HEK293 (cell line): ENCODE measurements at regions not wholly inside any gene's neighbourhood (a gene's known extent, or its start where the extent isn't known, plus 50 kb on each side); places are given as distances from the start of the nearest gene placed in this dataset.
"Not testable (repeated sequence)": the region's sequence is repeated elsewhere in the genome, so short reads cannot be mapped to it uniquely, and the experiment has no call there.

Source experiments
- CTCF ChIA-PET: fragments of 350-600 bp; formaldehyde crosslinking; extraction: SDS; loops from one replicate; lab custom pipeline; 2021; ENCODE audit warnings: antibody characterized with exemption; lab: Yijun Ruan, JAX
- POLR2A ChIA-PET: fragments of 300-600 bp; formaldehyde crosslinking; extraction: SDS; loops from one replicate; lab custom pipeline; 2020; ENCODE audit warnings: antibody characterized with exemption, inconsistent platforms; lab: Yijun Ruan, JAX
- H3K27ac ChIP-seq: fragments of 200-500 bp; sonication (Bioruptor generic); 2 replicates; pipeline ENCODE4 v1.5.1; 2014; ENCODE audit warnings: low read depth, low read length, control low read depth, inconsistent platforms; ENCODE audit errors: extremely low read depth
- H3K36me3 ChIP-seq, 2 experiments: fragments of 200-500 bp in 1 of 2; sonication (Bioruptor generic) in 1 of 2; 1 replicate in 1 of 2; 2 replicates in 1 of 2; pipeline ENCODE4 v1.5.1; 2014 to 2017; ENCODE audit warnings: inconsistent platforms in 2 of 2, low read length in 2 of 2; ENCODE audit not compliant: control insufficient read depth in 2 of 2, insufficient read depth in 1 of 2
- H3K4me1 ChIP-seq: fragments of 200-500 bp; sonication (Bioruptor generic); 2 replicates; pipeline ENCODE4 v1.5.1; 2014; ENCODE audit warnings: mild to moderate bottlenecking, low read length, inconsistent platforms; ENCODE audit not compliant: control insufficient read depth, insufficient read depth
- H3K4me3 ChIP-seq: 2 replicates; pipeline ENCODE4 v1.5.1; 2011; ENCODE audit warnings: low read depth, mild to moderate bottlenecking, control low read depth, low read length, moderate library complexity
- H3K9me3 ChIP-seq: fragments of 200-500 bp; sonication (Bioruptor generic); 2 replicates; pipeline ENCODE4 v1.5.1; 2014; ENCODE audit warnings: low read depth, low read length, inconsistent platforms; ENCODE audit not compliant: control insufficient read depth, insufficient read depth
- SCRT1 ChIP-seq: fragments of 450-650 bp; formaldehyde crosslinking; IDR thresholded peaks from 2 replicates; pipeline ENCODE4 v1.5.1; 2016; ENCODE audit warnings: missing biosample characterization, missing genetic modification characterization, borderline replicate concordance
- SCRT2 ChIP-seq: fragments of 450-650 bp; formaldehyde crosslinking; IDR thresholded peaks from 2 replicates; pipeline ENCODE4 v1.5.1; 2016; ENCODE audit warnings: missing biosample characterization, missing genetic modification characterization
- YY2 ChIP-seq: fragments of 450-650 bp; formaldehyde crosslinking; IDR thresholded peaks from 2 replicates; pipeline ENCODE4 v1.5.1; 2016; ENCODE audit warnings: missing biosample characterization, missing genetic modification characterization
- ZBTB1 ChIP-seq: fragments of 450-650 bp; formaldehyde crosslinking; IDR thresholded peaks from 2 replicates; pipeline ENCODE4 v1.5.1; 2016; ENCODE audit warnings: missing biosample characterization, missing genetic modification characterization
- ZBTB8A ChIP-seq: fragments of 450-650 bp; formaldehyde crosslinking; IDR thresholded peaks from 2 replicates; pipeline ENCODE4 v1.5.1; 2016; ENCODE audit warnings: missing biosample characterization, missing genetic modification characterization
- ZFP3 ChIP-seq: fragments of 450-650 bp; formaldehyde crosslinking; IDR thresholded peaks from 2 replicates; pipeline ENCODE4 v1.5.1; 2016; ENCODE audit warnings: low read depth, missing biosample characterization, missing genetic modification characterization
- ZNF114 ChIP-seq: fragments of 450-650 bp; formaldehyde crosslinking; IDR thresholded peaks from 2 replicates; pipeline ENCODE4 v1.5.0; 2017; ENCODE audit warnings: missing biosample characterization, missing genetic modification characterization
- ZNF132 ChIP-seq: fragments of 450-650 bp; formaldehyde crosslinking; IDR thresholded peaks from 2 replicates; pipeline ENCODE4 v1.5.1; 2017; ENCODE audit warnings: missing biosample characterization, missing genetic modification characterization, borderline replicate concordance
- ZNF146 ChIP-seq: fragments of 450-650 bp; formaldehyde crosslinking; IDR thresholded peaks from 2 replicates; pipeline ENCODE4 v1.5.1; 2016; ENCODE audit warnings: missing biosample characterization, missing genetic modification characterization
- ZNF23 ChIP-seq: fragments of 450-650 bp; formaldehyde crosslinking; IDR thresholded peaks from 2 replicates; pipeline ENCODE4 v1.5.1; 2016; ENCODE audit warnings: missing biosample characterization, missing genetic modification characterization, borderline replicate concordance
- ZNF350 ChIP-seq: fragments of 450-650 bp; formaldehyde crosslinking; IDR thresholded peaks from 2 replicates; pipeline ENCODE4 v1.5.0; 2017; ENCODE audit warnings: missing biosample characterization, mild to moderate bottlenecking, missing genetic modification characterization
- ZNF433 ChIP-seq: fragments of 450-650 bp; formaldehyde crosslinking; IDR thresholded peaks from 2 replicates; pipeline ENCODE4 v1.5.1; 2016; ENCODE audit warnings: missing biosample characterization, missing genetic modification characterization, low read depth
- ZNF558 ChIP-seq: fragments of 450-650 bp; formaldehyde crosslinking; IDR thresholded peaks from 2 replicates; pipeline ENCODE4 v1.5.1; 2016; ENCODE audit warnings: missing biosample characterization, missing genetic modification characterization
- ZNF561 ChIP-seq: fragments of 450-650 bp; IDR thresholded peaks from 2 replicates; pipeline ENCODE4 v1.5.1; 2018; ENCODE audit warnings: missing biosample characterization, missing genetic modification characterization, borderline replicate concordance
- ZNF621 ChIP-seq: fragments of 450-650 bp; formaldehyde crosslinking; IDR thresholded peaks from 2 replicates; pipeline ENCODE4 v1.5.1; 2017; ENCODE audit warnings: missing biosample characterization, missing genetic modification characterization
- ZNF623 ChIP-seq: fragments of 450-650 bp; formaldehyde crosslinking; IDR thresholded peaks from 2 replicates; pipeline ENCODE4 v1.5.1; 2016; ENCODE audit warnings: missing biosample characterization, missing genetic modification characterization
- ZNF624 ChIP-seq: fragments of 450-650 bp; formaldehyde crosslinking; IDR thresholded peaks from 2 replicates; pipeline ENCODE4 v1.5.1; 2017; ENCODE audit warnings: missing biosample characterization, missing genetic modification characterization
- ZNF664 ChIP-seq: fragments of 450-650 bp; formaldehyde crosslinking; IDR thresholded peaks from 2 replicates; pipeline ENCODE4 v1.5.1; 2016; ENCODE audit warnings: missing biosample characterization, missing genetic modification characterization
- ZNF791 ChIP-seq: fragments of 450-650 bp; formaldehyde crosslinking; IDR thresholded peaks from 2 replicates; pipeline ENCODE4 v1.5.1; 2016; ENCODE audit warnings: missing biosample characterization, missing genetic modification characterization
- ZNF830 ChIP-seq: fragments of 450-650 bp; IDR thresholded peaks from 2 replicates; pipeline ENCODE4 v1.5.0; 2018; ENCODE audit warnings: missing biosample characterization, missing genetic modification characterization, low read depth, mild to moderate bottlenecking, moderate library complexity
- TF ChIP-seq, protein P1 (sequence below): IDR thresholded peaks from 2 replicates; pipeline ENCODE4 v1.6.1; 2011; ENCODE audit warnings: mild to moderate bottlenecking, low read depth, low read length, borderline replicate concordance
- TF ChIP-seq, protein P2 (sequence below): fragments of 450-650 bp; formaldehyde crosslinking; IDR thresholded peaks from 2 replicates; pipeline ENCODE4 v1.5.1; 2016; ENCODE audit warnings: missing biosample characterization, missing genetic modification characterization, borderline replicate concordance
- TF ChIP-seq, protein P3 (sequence below): fragments of 450-650 bp; formaldehyde crosslinking; IDR thresholded peaks from 2 replicates; pipeline ENCODE4 v1.5.1; 2016; ENCODE audit warnings: missing biosample characterization, missing genetic modification characterization
- TF ChIP-seq, protein P4 (sequence below): fragments of 450-650 bp; formaldehyde crosslinking; IDR thresholded peaks from 2 replicates; pipeline ENCODE4 v1.5.1; 2017; ENCODE audit warnings: missing biosample characterization, mild to moderate bottlenecking, missing genetic modification characterization, moderate library complexity

DNA sequence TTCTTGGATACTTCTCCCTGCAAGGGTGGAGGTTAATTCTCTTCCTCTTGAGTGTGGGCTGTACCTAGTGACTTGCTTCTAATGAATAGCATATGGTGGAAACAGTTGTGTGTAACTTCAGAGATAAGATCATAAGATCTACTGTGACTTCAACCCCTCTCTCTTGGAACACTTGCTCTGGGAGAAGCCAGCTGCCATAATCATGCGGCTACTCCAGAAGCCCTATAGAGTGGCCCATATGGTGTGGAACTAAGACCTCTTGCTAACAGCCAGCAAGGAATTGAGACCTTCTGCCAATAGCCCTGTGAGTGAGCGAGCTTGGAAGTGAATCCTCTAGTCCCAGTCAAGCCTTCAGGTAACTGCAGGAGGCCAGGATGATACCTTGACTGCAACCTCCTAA is 81.1 kb downstream of the RBMX2 start:
- Histone ChIP-seq H3K4me1 (no peaks in the 10 kb centered on the region), H3K9me3 (no peaks in the 10 kb centered on the region), H3K27ac (no peak overlapping the region), H3K4me3 (no peak overlapping the region), H3K36me3 (no peaks in the 10 kb centered on the region)
- TF ChIP-seq ZNF23, result no peak
- no peak for TF ChIP-seq ZNF621 (tag by site-specific recombination)
- TF ChIP-seq ZNF791, result no peak
- TF ChIP-seq, protein P1, sequence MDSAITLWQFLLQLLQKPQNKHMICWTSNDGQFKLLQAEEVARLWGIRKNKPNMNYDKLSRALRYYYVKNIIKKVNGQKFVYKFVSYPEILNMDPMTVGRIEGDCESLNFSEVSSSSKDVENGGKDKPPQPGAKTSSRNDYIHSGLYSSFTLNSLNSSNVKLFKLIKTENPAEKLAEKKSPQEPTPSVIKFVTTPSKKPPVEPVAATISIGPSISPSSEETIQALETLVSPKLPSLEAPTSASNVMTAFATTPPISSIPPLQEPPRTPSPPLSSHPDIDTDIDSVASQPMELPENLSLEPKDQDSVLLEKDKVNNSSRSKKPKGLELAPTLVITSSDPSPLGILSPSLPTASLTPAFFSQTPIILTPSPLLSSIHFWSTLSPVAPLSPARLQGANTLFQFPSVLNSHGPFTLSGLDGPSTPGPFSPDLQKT, result no peak
- TF ChIP-seq ZNF114 (tag by site-specific recombination), result no peak
- no peak for TF ChIP-seq ZBTB1 (tag by site-specific recombination)
- TF ChIP-seq ZNF558 (tag by site-specific recombination), result no peak
- no peak for TF ChIP-seq ZNF146 (tag by site-specific recombination)
- no peak for TF ChIP-seq ZNF624 (tag by site-specific recombination)
- no peak for TF ChIP-seq YY2
- TF ChIP-seq ZFP3, result no peak
- TF ChIP-seq SCRT1, result no peak
- no peak for TF ChIP-seq SCRT2 (tag by site-specific recombination)
- no peak for TF ChIP-seq ZNF350 (tag by site-specific recombination)
- no peak for TF ChIP-seq ZBTB8A (tag by site-specific recombination)
- TF ChIP-seq ZNF664 (tag by site-specific recombination), result no peak
- ChIA-PET CTCF (interaction anchor here (0.6 to 1.2 kb wide), 3 partner anchors 433 to 793 kb away, joined by 3 read pairs; no protein-coding TSS in a partner anchor), POLR2A (no interaction called here)

DNA sequence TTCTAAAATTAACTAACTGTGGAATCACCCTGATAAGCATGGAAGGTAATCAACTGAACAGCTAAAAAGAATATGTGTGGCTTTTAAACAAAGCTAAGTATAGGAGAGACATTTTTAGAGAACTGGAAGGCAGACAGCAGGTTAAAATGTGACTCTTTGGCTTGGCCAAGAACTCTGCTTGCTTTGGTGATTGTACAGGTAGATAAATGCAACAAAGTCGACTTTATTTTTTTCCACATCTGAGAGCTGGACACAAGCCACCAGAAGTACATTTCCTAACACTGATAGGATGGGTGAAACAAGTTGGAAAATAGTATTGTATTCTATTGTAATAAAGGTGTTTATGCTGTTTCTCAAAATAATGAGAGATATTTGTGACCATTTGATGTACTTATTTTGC is 84.1 kb downstream of the RBMX2 start:
- Histone ChIP-seq H3K9me3 (no peaks in the 10 kb centered on the region), H3K4me3 (no peak overlapping the region), H3K27ac (no peak overlapping the region)
- CTCF ChIA-PET, result no interaction called here
- TF ChIP-seq, protein P2, sequence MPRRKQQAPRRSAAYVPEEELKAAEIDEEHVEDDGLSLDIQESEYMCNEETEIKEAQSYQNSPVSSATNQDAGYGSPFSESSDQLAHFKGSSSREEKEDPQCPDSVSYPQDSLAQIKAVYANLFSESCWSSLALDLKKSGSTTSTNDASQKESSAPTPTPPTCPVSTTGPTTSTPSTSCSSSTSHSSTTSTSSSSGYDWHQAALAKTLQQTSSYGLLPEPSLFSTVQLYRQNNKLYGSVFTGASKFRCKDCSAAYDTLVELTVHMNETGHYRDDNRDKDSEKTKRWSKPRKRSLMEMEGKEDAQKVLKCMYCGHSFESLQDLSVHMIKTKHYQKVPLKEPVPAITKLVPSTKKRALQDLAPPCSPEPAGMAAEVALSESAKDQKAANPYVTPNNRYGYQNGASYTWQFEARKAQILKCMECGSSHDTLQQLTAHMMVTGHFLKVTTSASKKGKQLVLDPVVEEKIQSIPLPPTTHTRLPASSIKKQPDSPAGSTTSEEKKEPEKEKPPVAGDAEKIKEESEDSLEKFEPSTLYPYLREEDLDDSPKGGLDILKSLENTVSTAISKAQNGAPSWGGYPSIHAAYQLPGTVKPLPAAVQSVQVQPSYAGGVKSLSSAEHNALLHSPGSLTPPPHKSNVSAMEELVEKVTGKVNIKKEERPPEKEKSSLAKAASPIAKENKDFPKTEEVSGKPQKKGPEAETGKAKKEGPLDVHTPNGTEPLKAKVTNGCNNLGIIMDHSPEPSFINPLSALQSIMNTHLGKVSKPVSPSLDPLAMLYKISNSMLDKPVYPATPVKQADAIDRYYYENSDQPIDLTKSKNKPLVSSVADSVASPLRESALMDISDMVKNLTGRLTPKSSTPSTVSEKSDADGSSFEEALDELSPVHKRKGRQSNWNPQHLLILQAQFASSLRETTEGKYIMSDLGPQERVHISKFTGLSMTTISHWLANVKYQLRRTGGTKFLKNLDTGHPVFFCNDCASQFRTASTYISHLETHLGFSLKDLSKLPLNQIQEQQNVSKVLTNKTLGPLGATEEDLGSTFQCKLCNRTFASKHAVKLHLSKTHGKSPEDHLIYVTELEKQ (tag by site-specific recombination), result no peak
- TF ChIP-seq, protein P3, sequence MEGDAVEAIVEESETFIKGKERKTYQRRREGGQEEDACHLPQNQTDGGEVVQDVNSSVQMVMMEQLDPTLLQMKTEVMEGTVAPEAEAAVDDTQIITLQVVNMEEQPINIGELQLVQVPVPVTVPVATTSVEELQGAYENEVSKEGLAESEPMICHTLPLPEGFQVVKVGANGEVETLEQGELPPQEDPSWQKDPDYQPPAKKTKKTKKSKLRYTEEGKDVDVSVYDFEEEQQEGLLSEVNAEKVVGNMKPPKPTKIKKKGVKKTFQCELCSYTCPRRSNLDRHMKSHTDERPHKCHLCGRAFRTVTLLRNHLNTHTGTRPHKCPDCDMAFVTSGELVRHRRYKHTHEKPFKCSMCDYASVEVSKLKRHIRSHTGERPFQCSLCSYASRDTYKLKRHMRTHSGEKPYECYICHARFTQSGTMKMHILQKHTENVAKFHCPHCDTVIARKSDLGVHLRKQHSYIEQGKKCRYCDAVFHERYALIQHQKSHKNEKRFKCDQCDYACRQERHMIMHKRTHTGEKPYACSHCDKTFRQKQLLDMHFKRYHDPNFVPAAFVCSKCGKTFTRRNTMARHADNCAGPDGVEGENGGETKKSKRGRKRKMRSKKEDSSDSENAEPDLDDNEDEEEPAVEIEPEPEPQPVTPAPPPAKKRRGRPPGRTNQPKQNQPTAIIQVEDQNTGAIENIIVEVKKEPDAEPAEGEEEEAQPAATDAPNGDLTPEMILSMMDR (tag by site-specific recombination), result no peak
- no peak for TF ChIP-seq ZNF623
- TF ChIP-seq ZNF561 (tag by site-specific recombination), result no peak
- TF ChIP-seq, protein P4, sequence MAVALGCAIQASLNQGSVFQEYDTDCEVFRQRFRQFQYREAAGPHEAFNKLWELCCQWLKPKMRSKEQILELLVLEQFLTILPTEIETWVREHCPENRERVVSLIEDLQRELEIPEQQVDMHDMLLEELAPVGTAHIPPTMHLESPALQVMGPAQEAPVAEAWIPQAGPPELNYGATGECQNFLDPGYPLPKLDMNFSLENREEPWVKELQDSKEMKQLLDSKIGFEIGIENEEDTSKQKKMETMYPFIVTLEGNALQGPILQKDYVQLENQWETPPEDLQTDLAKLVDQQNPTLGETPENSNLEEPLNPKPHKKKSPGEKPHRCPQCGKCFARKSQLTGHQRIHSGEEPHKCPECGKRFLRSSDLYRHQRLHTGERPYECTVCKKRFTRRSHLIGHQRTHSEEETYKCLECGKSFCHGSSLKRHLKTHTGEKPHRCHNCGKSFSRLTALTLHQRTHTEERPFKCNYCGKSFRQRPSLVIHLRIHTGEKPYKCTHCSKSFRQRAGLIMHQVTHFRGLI (tag by site-specific recombination), result no peak
- no peak for TF ChIP-seq ZNF132 (tag by site-specific recombination)
- no peak for TF ChIP-seq ZNF830 (tag by site-specific recombination)
- TF ChIP-seq ZNF433 (tag by site-specific recombination), result no peak
- TF ChIP-seq, all 188 proteins: peak for 0
- H3K4me1 ChIP-seq, result no peaks in the 10 kb centered on the region
- POLR2A ChIA-PET, result no interaction called here
- no peaks in the 10 kb centered on the region for H3K36me3 ChIP-seq

DNA sequence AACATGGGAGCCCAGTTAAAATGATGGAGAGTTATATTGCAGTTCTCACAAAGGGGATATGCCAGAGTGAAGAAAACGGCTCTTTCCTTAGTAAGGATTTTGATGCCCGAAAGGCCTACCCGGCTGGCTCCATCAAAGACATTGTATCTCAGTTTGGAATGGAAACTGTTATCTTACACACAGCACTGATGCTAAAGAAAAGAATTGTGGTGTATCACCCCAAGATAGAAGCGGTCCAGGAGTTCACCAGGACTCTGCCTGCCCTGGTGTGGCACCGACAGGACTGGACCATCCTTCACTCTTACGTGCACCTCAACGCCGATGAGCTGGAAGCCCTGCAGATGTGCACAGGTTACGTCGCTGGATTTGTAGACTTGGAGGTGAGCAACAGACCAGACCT is 93.7 kb downstream of the RBMX2 start:
- CTCF ChIA-PET, H3K27ac ChIP-seq, POLR2A ChIA-PET, H3K4me3 ChIP-seq, H3K4me1 ChIP-seq, H3K36me3 ChIP-seq, H3K9me3 ChIP-seq: not testable (repeated sequence)
